ENCODE measurements at regions not wholly inside any gene's neighbourhood (a gene's known extent, or its start where the extent isn't known, plus 50 kb on each side); places are given as distances from the start of the nearest gene placed in this dataset.

GRCh38 chrX:39039890-39040289, 238.6 kb downstream of the MID1IP1 start:
- DNase-seq, result no peak
- no peak overlapping the region for H3K4me3 ChIP-seq (ENCODE audit: low read depth, low read length)
- no peak overlapping the region for H3K27ac Mint-ChIP-seq
- H3K27me3 Mint-ChIP-seq, result peaks cover 10% of the 10 kb centered on the region
- H3K9me3 Mint-ChIP-seq, result peaks cover 0 to 4% (median 1%) of the 10 kb centered on the region in 7 donors
- no peaks in the 10 kb centered on the region for H3K36me3 Mint-ChIP-seq
- H3K4me1 Mint-ChIP-seq, result no peaks in the 10 kb centered on the region
- no peak for ATAC-seq (ENCODE audit: low read depth in 2 of 2)
- no peaks in the 10 kb centered on the region for H3K9me3 ChIP-seq (ENCODE audit: control insufficient read depth in 2 of 2, low read length in 2 of 2)
- H3K27me3 ChIP-seq (ENCODE audit: control insufficient read depth, insufficient read depth, low read length), result peaks cover 6% of the 10 kb centered on the region
- H3K4me3 Mint-ChIP-seq, result no peak overlapping the region
- no peak overlapping the region for H3K27ac ChIP-seq (ENCODE audit: insufficient read depth, low read length, poor library complexity, severe bottlenecking)
- no peaks in the 10 kb centered on the region for H3K36me3 ChIP-seq (ENCODE audit: control insufficient read depth, insufficient read depth, low read length)
- H3K4me1 ChIP-seq (ENCODE audit: control insufficient read depth, insufficient read depth, low read length, poor library complexity, severe bottlenecking), result no peaks in the 10 kb centered on the region

GRCh38 chrX:39043838-39044550, 242.7 kb downstream of the MID1IP1 start:
- Mint-ChIP-seq H3K27ac (no peak overlapping the region), H3K36me3 (no peaks in the 10 kb centered on the region), H3K4me1 (no peaks in the 10 kb centered on the region), H3K27me3 (peaks cover 10% of the 10 kb centered on the region), H3K9me3 (peaks cover 0 to 3% (median 0%) of the 10 kb centered on the region in 7 donors), H3K4me3 (no peak overlapping the region)
- peaks cover 3% of the 10 kb centered on the region for H3K27me3 ChIP-seq (ENCODE audit: control insufficient read depth, insufficient read depth, low read length)
- no peaks in the 10 kb centered on the region for H3K4me1 ChIP-seq (ENCODE audit: control insufficient read depth, insufficient read depth, low read length, poor library complexity, severe bottlenecking)
- no peaks in the 10 kb centered on the region for H3K36me3 ChIP-seq (ENCODE audit: control insufficient read depth, insufficient read depth, low read length)
- no peak for ATAC-seq (ENCODE audit: low read depth in 2 of 2)
- no peak overlapping the region for H3K27ac ChIP-seq (ENCODE audit: insufficient read depth, low read length, poor library complexity, severe bottlenecking)
- DNase-seq, result no peak
- no peaks in the 10 kb centered on the region for H3K9me3 ChIP-seq (ENCODE audit: control insufficient read depth in 2 of 2, low read length in 2 of 2)
- H3K4me3 ChIP-seq (ENCODE audit: low read depth, low read length), result no peak overlapping the region

- Mint-ChIP-seq H3K4me1 (no peaks in the 10 kb centered on the region), H3K36me3 (no peaks in the 10 kb centered on the region), H3K27me3 (peaks cover 5% of the 10 kb centered on the region), H3K4me3 (no peak overlapping the region), H3K9me3 (peaks cover 0 to 3% (median 0%) of the 10 kb centered on the region in 7 donors), H3K27ac (no peak overlapping the region)
- ATAC-seq (ENCODE audit: low read depth in 2 of 2) (no peak), DNase-seq (no peak)
- Histone ChIP-seq H3K9me3 (ENCODE audit: control insufficient read depth in 2 of 2, low read length in 2 of 2) (no peaks in the 10 kb centered on the region), H3K4me3 (ENCODE audit: low read depth, low read length) (no peak overlapping the region), H3K36me3 (ENCODE audit: control insufficient read depth, insufficient read depth, low read length) (no peaks in the 10 kb centered on the region), H3K4me1 (ENCODE audit: control insufficient read depth, insufficient read depth, low read length, poor library complexity, severe bottlenecking) (no peaks in the 10 kb centered on the region), H3K27me3 (ENCODE audit: control insufficient read depth, insufficient read depth, low read length) (no peaks in the 10 kb centered on the region), H3K27ac (ENCODE audit: insufficient read depth, low read length, poor library complexity, severe bottlenecking) (no peak overlapping the region)
Measured at GRCh38 chrX:39047174-39047573, 245.9 kb downstream of the MID1IP1 start.

GRCh38 chrX:39049975-39050374, 248.7 kb downstream of the MID1IP1 start:
- no peak overlapping the region for H3K4me3 ChIP-seq (ENCODE audit: low read depth, low read length)
- Mint-ChIP-seq H3K9me3 (peaks cover 0 to 4% (median 0%) of the 10 kb centered on the region in 7 donors), H3K4me1 (no peaks in the 10 kb centered on the region), H3K4me3 (no peak overlapping the region), H3K36me3 (no peaks in the 10 kb centered on the region), H3K27me3 (no peaks in the 10 kb centered on the region), H3K27ac (no peak overlapping the region)
- H3K36me3 ChIP-seq (ENCODE audit: control insufficient read depth, insufficient read depth, low read length), result no peaks in the 10 kb centered on the region
- no peaks in the 10 kb centered on the region for H3K4me1 ChIP-seq (ENCODE audit: control insufficient read depth, insufficient read depth, low read length, poor library complexity, severe bottlenecking)
- DNase-seq, result no peak
- H3K27ac ChIP-seq (ENCODE audit: insufficient read depth, low read length, poor library complexity, severe bottlenecking), result no peak overlapping the region
- no peaks in the 10 kb centered on the region for H3K27me3 ChIP-seq (ENCODE audit: control insufficient read depth, insufficient read depth, low read length)
- ATAC-seq (ENCODE audit: low read depth in 2 of 2), result no peak
- H3K9me3 ChIP-seq (ENCODE audit: control insufficient read depth in 2 of 2, low read length in 2 of 2), result no peaks in the 10 kb centered on the region

DNA sequence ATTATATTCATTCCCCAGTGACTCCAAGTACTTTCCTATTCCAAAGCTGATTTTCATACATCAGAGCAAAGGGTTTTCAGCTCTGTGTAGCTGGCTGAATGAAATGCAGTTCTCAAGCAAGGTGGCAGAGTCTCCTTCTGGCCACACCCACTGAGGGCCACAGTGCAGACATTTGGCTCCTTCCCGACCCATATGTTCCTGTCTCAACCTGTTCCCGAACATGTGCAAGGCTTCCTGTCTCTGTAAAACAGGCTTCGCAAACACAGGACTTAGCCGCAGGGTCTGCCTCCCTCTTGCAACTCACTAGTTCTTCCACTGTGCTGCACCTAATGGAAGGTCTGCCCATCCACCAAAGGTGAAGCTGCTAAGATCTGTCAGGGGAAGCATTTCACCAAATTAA, 249.2 kb downstream of the MID1IP1 start:
- no peak for ATAC-seq (ENCODE audit: low read depth in 2 of 2)

DNA sequence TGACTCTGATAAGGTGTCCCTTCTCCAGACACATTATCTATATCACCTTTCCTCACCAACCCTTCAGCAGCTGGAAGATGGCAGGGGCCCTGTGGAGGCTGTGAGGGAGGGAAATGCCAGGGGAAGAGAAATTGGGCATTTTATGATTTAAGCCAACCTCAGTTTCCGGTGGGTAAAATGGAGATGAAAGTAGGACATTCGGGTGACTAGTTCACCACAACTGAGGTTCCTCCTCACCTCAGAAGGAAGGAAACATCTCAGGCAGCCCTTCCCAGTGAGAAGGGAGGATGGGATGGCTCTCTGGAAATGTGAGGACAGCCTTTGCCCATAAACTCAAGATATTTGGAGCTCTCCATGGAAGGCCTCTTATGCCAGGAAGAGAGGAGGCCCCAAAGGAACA, 251.5 kb downstream of the MID1IP1 start:
- Mint-ChIP-seq H3K36me3 (no peaks in the 10 kb centered on the region), H3K27ac (no peak overlapping the region), H3K4me1 (no peaks in the 10 kb centered on the region), H3K9me3 (peaks cover 0 to 2% (median 0%) of the 10 kb centered on the region in 7 donors), H3K4me3 (no peak overlapping the region), H3K27me3 (no peaks in the 10 kb centered on the region)
- H3K9me3 ChIP-seq (ENCODE audit: control insufficient read depth in 2 of 2, low read length in 2 of 2), result no peaks in the 10 kb centered on the region
- DNase-seq (no peak), ATAC-seq (ENCODE audit: low read depth in 2 of 2) (no peak)
- no peak overlapping the region for H3K27ac ChIP-seq (ENCODE audit: insufficient read depth, low read length, poor library complexity, severe bottlenecking)
- H3K4me3 ChIP-seq (ENCODE audit: low read depth, low read length), result no peak overlapping the region
- H3K27me3 ChIP-seq (ENCODE audit: control insufficient read depth, insufficient read depth, low read length), result no peaks in the 10 kb centered on the region
- no peaks in the 10 kb centered on the region for H3K36me3 ChIP-seq (ENCODE audit: control insufficient read depth, insufficient read depth, low read length)
- no peaks in the 10 kb centered on the region for H3K4me1 ChIP-seq (ENCODE audit: control insufficient read depth, insufficient read depth, low read length, poor library complexity, severe bottlenecking)

More for the DNA sequence above, 249.2 kb downstream of the MID1IP1 start:
- Histone ChIP-seq H3K27ac (ENCODE audit: insufficient read depth, low read length, poor library complexity, severe bottlenecking) (no peak overlapping the region), H3K4me3 (ENCODE audit: low read depth, low read length) (no peak overlapping the region), H3K27me3 (ENCODE audit: control insufficient read depth, insufficient read depth, low read length) (no peaks in the 10 kb centered on the region), H3K9me3 (ENCODE audit: control insufficient read depth in 2 of 2, low read length in 2 of 2) (no peaks in the 10 kb centered on the region), H3K4me1 (ENCODE audit: control insufficient read depth, insufficient read depth, low read length, poor library complexity, severe bottlenecking) (no peaks in the 10 kb centered on the region), H3K36me3 (ENCODE audit: control insufficient read depth, insufficient read depth, low read length) (no peaks in the 10 kb centered on the region)
- Mint-ChIP-seq H3K36me3 (no peaks in the 10 kb centered on the region), H3K9me3 (peaks cover 0 to 2% (median 0%) of the 10 kb centered on the region in 7 donors), H3K4me1 (no peaks in the 10 kb centered on the region), H3K4me3 (no peak overlapping the region), H3K27ac (no peak overlapping the region), H3K27me3 (no peaks in the 10 kb centered on the region)
- DNase-seq, result no peak

GRCh38 chrX:39058724-39059123, 257.5 kb downstream of the MID1IP1 start:
- H3K4me1 Mint-ChIP-seq, result no peaks in the 10 kb centered on the region
- no peak overlapping the region for H3K27ac ChIP-seq (ENCODE audit: insufficient read depth, low read length, poor library complexity, severe bottlenecking)

DNA sequence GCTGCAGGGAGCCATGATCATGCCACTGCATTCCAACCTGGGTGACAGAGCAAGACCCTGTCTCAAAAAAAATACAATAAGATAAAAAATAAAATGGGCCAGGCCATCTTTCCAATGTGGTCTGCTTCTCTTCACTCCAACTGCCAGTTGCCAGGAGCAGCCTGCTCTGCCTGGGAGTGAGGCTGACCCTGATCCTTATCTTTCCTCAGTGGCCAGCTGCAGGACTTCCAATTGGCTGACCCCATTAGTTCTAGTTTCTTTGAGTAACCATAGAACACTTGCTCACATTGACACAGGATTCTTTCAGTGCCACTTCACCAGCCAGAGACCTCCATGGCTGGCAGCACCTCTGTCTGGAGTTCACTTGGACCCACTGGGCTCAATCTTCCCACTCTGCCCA, 258.6 kb downstream of the MID1IP1 start:
- Mint-ChIP-seq H3K27me3 (peaks cover 4% of the 10 kb centered on the region), H3K9me3 (peaks cover 0 to 3% (median 0%) of the 10 kb centered on the region in 7 donors), H3K36me3 (no peaks in the 10 kb centered on the region), H3K4me1 (no peaks in the 10 kb centered on the region), H3K27ac (no peak overlapping the region), H3K4me3 (no peak overlapping the region)
- Histone ChIP-seq H3K4me3 (ENCODE audit: low read depth, low read length) (no peak overlapping the region), H3K36me3 (ENCODE audit: control insufficient read depth, insufficient read depth, low read length) (no peaks in the 10 kb centered on the region), H3K4me1 (ENCODE audit: control insufficient read depth, insufficient read depth, low read length, poor library complexity, severe bottlenecking) (no peaks in the 10 kb centered on the region), H3K9me3 (ENCODE audit: control insufficient read depth in 2 of 2, low read length in 2 of 2) (no peaks in the 10 kb centered on the region), H3K27ac (ENCODE audit: insufficient read depth, low read length, poor library complexity, severe bottlenecking) (no peak overlapping the region), H3K27me3 (ENCODE audit: control insufficient read depth, insufficient read depth, low read length) (no peaks in the 10 kb centered on the region)
- DNase-seq (no peak), ATAC-seq (ENCODE audit: low read depth in 2 of 2) (no peak)

More at GRCh38 chrX:39058724-39059123, 257.5 kb downstream of the MID1IP1 start:
- H3K36me3 Mint-ChIP-seq, result no peaks in the 10 kb centered on the region
- no peak overlapping the region for H3K4me3 ChIP-seq (ENCODE audit: low read depth, low read length)
- ATAC-seq (ENCODE audit: low read depth in 2 of 2), result no peak
- H3K27me3 Mint-ChIP-seq, result peaks cover 4% of the 10 kb centered on the region
- no peak overlapping the region for H3K27ac Mint-ChIP-seq
- no peak for DNase-seq
- no peaks in the 10 kb centered on the region for H3K4me1 ChIP-seq (ENCODE audit: control insufficient read depth, insufficient read depth, low read length, poor library complexity, severe bottlenecking)
- H3K9me3 Mint-ChIP-seq, result peaks cover 0 to 3% (median 0%) of the 10 kb centered on the region in 7 donors
- H3K9me3 ChIP-seq (ENCODE audit: control insufficient read depth in 2 of 2, low read length in 2 of 2), result no peaks in the 10 kb centered on the region
- H3K36me3 ChIP-seq (ENCODE audit: control insufficient read depth, insufficient read depth, low read length), result no peaks in the 10 kb centered on the region
- no peak overlapping the region for H3K4me3 Mint-ChIP-seq
- no peaks in the 10 kb centered on the region for H3K27me3 ChIP-seq (ENCODE audit: control insufficient read depth, insufficient read depth, low read length)

Measured in CD4-positive, CD25-positive, alpha-beta regulatory T cell (primary cell).